Skeletal muscle cell (primary cell): ENCODE measurements at regions not wholly inside any gene's neighbourhood (a gene's known extent, or its start where the extent isn't known, plus 50 kb on each side); places are given as distances from the start of the nearest gene placed in this dataset.
A peak's percentile ranks its signal among the peaks of the same experiment; 100 is the strongest.
"Not testable (repeated sequence)": the region's sequence is repeated elsewhere in the genome, so short reads cannot be mapped to it uniquely, and the experiment has no call there.

ENCODE experiments used
- DNase-seq: peaks from one replicate; pipeline ENCODE4 v3.0.0-alpha.2; 2010; ENCODE audit warnings: low read depth
- H3K4me3 ChIP-seq: 2 replicates; pipeline ENCODE4 v1.5.1; 2011; ENCODE audit warnings: low read depth, mild to moderate bottlenecking, control low read depth, low read length, moderate library complexity

- no peak overlapping the region for H3K4me3 ChIP-seq
- no peak for DNase-seq
These were observed 182.1 kb downstream of the UTRN start for GRCh38 chr6:144467172-144467762.

GRCh38 chr6:144467921-144468320, 182.8 kb downstream of the UTRN start:
- no peak for DNase-seq
- H3K4me3 ChIP-seq, result no peak overlapping the region

GRCh38 chr6:144468709-144469108, 183.6 kb downstream of the UTRN start:
- H3K4me3 ChIP-seq, result no peak overlapping the region
- no peak for DNase-seq

GRCh38 chr6:144469144-144469575, 184.0 kb downstream of the UTRN start:
- no peak overlapping the region for H3K4me3 ChIP-seq
- no peak for DNase-seq

- H3K4me3 ChIP-seq, DNase-seq: not testable (repeated sequence)
These were observed 185.1 kb downstream of the UTRN start for GRCh38 chr6:144470201-144470600.

- no peak for DNase-seq
- no peak overlapping the region for H3K4me3 ChIP-seq
These were observed 186.9 kb downstream of the UTRN start for GRCh38 chr6:144471986-144472385.

- DNase-seq, result no peak
- H3K4me3 ChIP-seq, result no peak overlapping the region
These were observed 189.2 kb downstream of the UTRN start for GRCh38 chr6:144474290-144474689.

- no peak for DNase-seq
- H3K4me3 ChIP-seq, result no peak overlapping the region
These were observed 189.8 kb downstream of the UTRN start for GRCh38 chr6:144474904-144475303.

- H3K4me3 ChIP-seq, result no peak overlapping the region
- no peak for DNase-seq
These were observed 190.3 kb downstream of the UTRN start for GRCh38 chr6:144475411-144475810.

- DNase-seq, result no peak
- H3K4me3 ChIP-seq, result no peak overlapping the region
These were observed 191.2 kb downstream of the UTRN start for GRCh38 chr6:144476286-144476685.

- no peak for DNase-seq
- H3K4me3 ChIP-seq, result no peak overlapping the region
These were observed 192.3 kb downstream of the UTRN start for GRCh38 chr6:144477396-144477795.

GRCh38 chr6:144477856-144478255, 192.7 kb downstream of the UTRN start:
- no peak for DNase-seq
- H3K4me3 ChIP-seq, result no peak overlapping the region

- no peak for DNase-seq
- no peak overlapping the region for H3K4me3 ChIP-seq
These were observed 193.3 kb downstream of the UTRN start for GRCh38 chr6:144478483-144478882.

GRCh38 chr6:144479991-144480390, 194.9 kb downstream of the UTRN start:
- H3K4me3 ChIP-seq, result no peak overlapping the region
- no peak for DNase-seq

- no peak overlapping the region for H3K4me3 ChIP-seq
- DNase-seq, result peak; percentile 28
These were observed 195.3 kb downstream of the UTRN start for GRCh38 chr6:144480473-144480872.

- no peak for DNase-seq
- H3K4me3 ChIP-seq, result no peak overlapping the region
These were observed 196.4 kb downstream of the UTRN start for GRCh38 chr6:144481527-144481926.

GRCh38 chr6:144482142-144482541, 197.0 kb downstream of the UTRN start:
- peak; percentile 50 for DNase-seq
- no peak overlapping the region for H3K4me3 ChIP-seq

GRCh38 chr6:144485531-144485930, 200.4 kb downstream of the UTRN start:
- H3K4me3 ChIP-seq, result no peak overlapping the region
- DNase-seq, result no peak

- H3K4me3 ChIP-seq, result no peak overlapping the region
- DNase-seq, result no peak
These were observed 203.5 kb downstream of the UTRN start for GRCh38 chr6:144488590-144488989.

- H3K4me3 ChIP-seq, result no peak overlapping the region
- no peak for DNase-seq
These were observed 208.1 kb downstream of the UTRN start for GRCh38 chr6:144493035-144493910.

GRCh38 chr6:144495076-144495475, 209.9 kb downstream of the UTRN start:
- DNase-seq, H3K4me3 ChIP-seq: not testable (repeated sequence)
